H9 (cell line): ENCODE measurements at regions not wholly inside any gene's neighbourhood (a gene's known extent, or its start where the extent isn't known, plus 50 kb on each side); places are given as distances from the start of the nearest gene placed in this dataset.

Experiments
- DNase-seq: peaks from one replicate; pipeline ENCODE4 v3.0.0-alpha.2; 2017
- H2AFZ ChIP-seq: one replicate; pipeline ENCODE4 v1.6.1; 2013; ENCODE audit warnings: mild to moderate bottlenecking, low read length, control low read depth, moderate library complexity
- H2AK5ac ChIP-seq: 2 replicates; pipeline ENCODE4 v1.6.1; 2013; ENCODE audit warnings: low read length, control low read depth, mixed read lengths; ENCODE audit not compliant: insufficient read length
- H2BK120ac ChIP-seq: one replicate; pipeline ENCODE4 v1.6.1; 2013; ENCODE audit warnings: low read depth, mild to moderate bottlenecking, low read length, control low read depth, inconsistent platforms; ENCODE audit not compliant: poor library complexity, severe bottlenecking
- H2BK12ac ChIP-seq: 2 replicates; pipeline ENCODE4 v1.6.1; 2013; ENCODE audit warnings: low read length, control low read depth, mixed read lengths, low read depth; ENCODE audit not compliant: insufficient read length
- H2BK15ac ChIP-seq: 2 replicates; pipeline ENCODE4 v1.6.1; 2013; ENCODE audit warnings: low read depth, low read length, control low read depth
- H2BK20ac ChIP-seq: one replicate; pipeline ENCODE4 v1.6.1; 2013; ENCODE audit warnings: low read depth, mild to moderate bottlenecking, low read length, control low read depth, inconsistent platforms; ENCODE audit not compliant: poor library complexity, severe bottlenecking
- H2BK5ac ChIP-seq: 2 replicates; pipeline ENCODE4 v1.6.1; 2013; ENCODE audit warnings: low read length, control low read depth, mixed read lengths; ENCODE audit not compliant: insufficient read length
- H3K14ac ChIP-seq: 2 replicates; pipeline ENCODE4 v1.6.1; 2013; ENCODE audit warnings: low read length, control low read depth; ENCODE audit not compliant: insufficient read depth
- H3K18ac ChIP-seq: 2 replicates; pipeline ENCODE4 v1.6.1; 2013; ENCODE audit warnings: low read depth, mild to moderate bottlenecking, mixed read lengths, low read length, control low read depth; ENCODE audit not compliant: insufficient read length
- H3K23ac ChIP-seq: 2 replicates; pipeline ENCODE4 v1.6.1; 2013; ENCODE audit warnings: low read length, control low read depth, mixed read lengths, low read depth; ENCODE audit not compliant: insufficient read length
- H3K23me2 ChIP-seq: 2 replicates; pipeline ENCODE4 v1.6.1; 2013; ENCODE audit warnings: low read depth, mild to moderate bottlenecking, mixed read lengths, low read length, control low read depth; ENCODE audit not compliant: insufficient read length, poor library complexity, severe bottlenecking
- H3K27ac ChIP-seq: 2 replicates; pipeline ENCODE4 v1.5.1; 2013; ENCODE audit warnings: low read length, control low read depth, mixed read lengths, low read depth; ENCODE audit not compliant: insufficient read length
- H3K27me3 ChIP-seq: 2 replicates; pipeline ENCODE4 v1.6.1; 2013; ENCODE audit warnings: low read length, control low read depth, inconsistent platforms; ENCODE audit not compliant: insufficient read depth
- H3K4ac ChIP-seq: 2 replicates; pipeline ENCODE4 v1.6.1; 2013; ENCODE audit warnings: low read depth, mild to moderate bottlenecking, control low read depth, inconsistent platforms, low read length, moderate library complexity
- H3K4me1 ChIP-seq: 2 replicates; pipeline ENCODE4 v1.6.1; 2013; ENCODE audit warnings: low read length, control low read depth, inconsistent platforms; ENCODE audit not compliant: insufficient read depth
- H3K4me2 ChIP-seq: 2 replicates; pipeline ENCODE4 v1.6.1; 2013; ENCODE audit warnings: low read length, control low read depth, mixed read lengths; ENCODE audit not compliant: insufficient read length, insufficient read depth
- H3K56ac ChIP-seq: 2 replicates; pipeline ENCODE4 v1.6.1; 2013; ENCODE audit warnings: low read depth, mild to moderate bottlenecking, mixed read lengths, low read length, control low read depth; ENCODE audit not compliant: insufficient read length
- H3K79me1 ChIP-seq: 2 replicates; pipeline ENCODE4 v1.6.1; 2013; ENCODE audit warnings: low read depth, mild to moderate bottlenecking, moderate library complexity, low read length, control low read depth, inconsistent platforms; ENCODE audit not compliant: insufficient read depth, poor library complexity, severe bottlenecking
- H3K79me2 ChIP-seq: 2 replicates; pipeline ENCODE4 v1.6.1; 2013; ENCODE audit warnings: low read length, control low read depth, inconsistent platforms; ENCODE audit not compliant: insufficient read depth
- H3K9ac ChIP-seq: 2 replicates; pipeline ENCODE4 v1.6.1; 2013; ENCODE audit warnings: low read length, control low read depth, mixed read lengths; ENCODE audit not compliant: insufficient read length; ENCODE audit errors: extremely low read depth
- H3K9me3 ChIP-seq: one replicate; pipeline ENCODE4 v1.6.1; 2013; ENCODE audit warnings: low read depth, low read length, inconsistent platforms; ENCODE audit not compliant: control insufficient read depth
- H3T11ph ChIP-seq: one replicate; pipeline ENCODE4 v1.6.1; 2013; ENCODE audit warnings: mild to moderate bottlenecking, low read length, control low read depth, inconsistent platforms
- H4K20me1 ChIP-seq: one replicate; pipeline ENCODE4 v1.6.1; 2013; ENCODE audit not compliant: control insufficient read depth, insufficient read length, insufficient read depth
- H4K5ac ChIP-seq: 2 replicates; pipeline ENCODE4 v1.6.1; 2013; ENCODE audit warnings: low read depth, mild to moderate bottlenecking, mixed read lengths, low read length, control low read depth; ENCODE audit not compliant: insufficient read length
- H4K8ac ChIP-seq: replicated peaks from 2 replicates; pipeline ENCODE4 v1.6.1; 2013; ENCODE audit warnings: low read length, control low read depth, mixed read lengths, low read depth; ENCODE audit not compliant: insufficient read length
- H4K91ac ChIP-seq: 2 replicates; pipeline ENCODE4 v1.6.1; 2013; ENCODE audit warnings: low read depth, mild to moderate bottlenecking, moderate library complexity, mixed read lengths, low read length, control low read depth; ENCODE audit not compliant: insufficient read length
- H3K27ac Mint-ChIP-seq, 3 experiments: 2 replicates in 2 of 3; 3 replicates in 1 of 3; pipeline ENCODE4 v1.8.0; 2020 to 2021; ENCODE audit warnings: mixed read lengths in 3 of 3, mild to moderate bottlenecking in 1 of 3, moderate library complexity in 1 of 3
- H3K27me3 Mint-ChIP-seq: 2 replicates; pipeline ENCODE4 v1.8.0; 2021; ENCODE audit warnings: low read depth, mild to moderate bottlenecking, moderate library complexity, mixed read lengths
- H3K36me3 Mint-ChIP-seq, 3 experiments: 2 replicates in 2 of 3; 3 replicates in 1 of 3; pipeline ENCODE4 v1.8.0; 2020 to 2021; ENCODE audit warnings: low read depth in 3 of 3, mixed read lengths in 3 of 3; ENCODE audit not compliant: insufficient read depth in 1 of 3
- H3K4me1 Mint-ChIP-seq, 2 experiments: 2 replicates each; pipeline ENCODE4 v1.8.0; 2020; ENCODE audit warnings: mixed read lengths in 2 of 2
- H3K4me3 Mint-ChIP-seq, 2 experiments: 2 replicates in 1 of 2; 3 replicates in 1 of 2; pipeline ENCODE4 v1.8.0; 2020 to 2021; ENCODE audit warnings: mild to moderate bottlenecking in 2 of 2, mixed read lengths in 2 of 2, moderate library complexity in 1 of 2
- H3K9me3 Mint-ChIP-seq, 2 experiments: 2 replicates in 1 of 2; 3 replicates in 1 of 2; pipeline ENCODE4 v1.8.0; 2020; ENCODE audit warnings: mild to moderate bottlenecking in 2 of 2, mixed read lengths in 2 of 2, moderate library complexity in 1 of 2
- CTCF ChIP-seq: fragments of 200-600 bp; sonication (generic); conservative IDR thresholded peaks from 3 replicates; pipeline ENCODE4 v1.8.0; 2021; ENCODE audit warnings: antibody characterized with exemption, mild to moderate bottlenecking
- WGBS: extraction: QIAGEN DNeasy Blood & Tissue Kit; methylation state at CpG from one replicate; pipeline ENCODE4 v1.1.7; 2013; ENCODE audit warnings: missing lambda C conversion rate, low lambda C conversion rate, mixed read lengths; ENCODE audit not compliant: insufficient read length; ENCODE audit errors: extremely low coverage; 5-methylcytosine and 5-hydroxymethylcytosine counted together

GRCh38 chr1:67953301-67953700 is 97.1 kb downstream of the DIRAS3 start:
- Mint-ChIP-seq H3K27ac (no peak overlapping the region), H3K4me3 (no peak overlapping the region), H3K36me3 (no peaks in the 10 kb centered on the region), H3K9me3 (no peaks in the 10 kb centered on the region), H3K4me1 (no peaks in the 10 kb centered on the region), H3K27me3 (no peaks in the 10 kb centered on the region)
- Histone ChIP-seq H4K91ac (no peak overlapping the region), H3K14ac (no peak overlapping the region), H2BK5ac (no peak overlapping the region), H3K27me3 (no peaks in the 10 kb centered on the region), H3K4ac (no peak overlapping the region), H3K79me2 (no peaks in the 10 kb centered on the region), H2BK12ac (no peak overlapping the region), H3K27ac (no peak overlapping the region), H3K4me1 (no peaks in the 10 kb centered on the region), H3K23ac (no peak overlapping the region), H3T11ph (no peak overlapping the region), H3K79me1 (no peaks in the 10 kb centered on the region), H3K9ac (no peak overlapping the region), H3K4me2 (no peak overlapping the region), H3K18ac (no peak overlapping the region), H2AK5ac (no peak overlapping the region), H2AFZ (no peak overlapping the region), H2BK120ac (no peak overlapping the region), H2BK20ac (no peak overlapping the region), H2BK15ac (no peak overlapping the region), H4K8ac (no peak overlapping the region), H3K23me2 (no peaks in the 10 kb centered on the region), H3K56ac (no peak overlapping the region), H4K20me1 (no peaks in the 10 kb centered on the region), H3K9me3 (no peaks in the 10 kb centered on the region), H4K5ac (no peak overlapping the region)
- no CpG with 5 or more reads among the region's 2 CpGs for WGBS
- no peak for DNase-seq
- no peak for TF ChIP-seq CTCF
